PC-9 (cell line): ENCODE measurements at regions not wholly inside any gene's neighbourhood (a gene's known extent, or its start where the extent isn't known, plus 50 kb on each side); places are given as distances from the start of the nearest gene placed in this dataset.

Experiments used
- CTCF ChIP-seq: fragments of 200-600 bp; sonication (generic); conservative IDR thresholded peaks from 2 replicates; pipeline ENCODE4 v1.6.1; 2017; ENCODE audit warnings: mixed run types, antibody characterized with exemption, mild to moderate bottlenecking, moderate library complexity
- EZH2 ChIP-seq: fragments of 200-600 bp; sonication (generic); IDR thresholded peaks from 2 replicates; pipeline ENCODE4 v1.8.0; 2017; ENCODE audit warnings: antibody characterized with exemption, low read depth

- no peak for TF ChIP-seq CTCF
- no peak for TF ChIP-seq EZH2
Observed at GRCh38 chr7:113976508-113976907, 57.7 kb upstream of the PPP1R3A start.
